Neural progenitor cell (in vitro differentiated cells): ENCODE measurements at regions not wholly inside any gene's neighbourhood (a gene's known extent, or its start where the extent isn't known, plus 50 kb on each side); places are given as distances from the start of the nearest gene placed in this dataset.

Source experiments
- CTCF ChIP-seq: fragments of 200-600 bp; sonication (generic); IDR thresholded peaks from 2 replicates; pipeline ENCODE4 v1.5.1; 2017; ENCODE audit warnings: antibody characterized with exemption, mild to moderate bottlenecking
- EZH2 ChIP-seq: fragments of 200-600 bp; sonication (generic); IDR thresholded peaks from 2 replicates; pipeline ENCODE4 v1.6.1; 2017; ENCODE audit warnings: antibody characterized with exemption, mild to moderate bottlenecking, moderate library complexity

GRCh38 chr2:216761133-216761532 lies 65.8 kb upstream of the IGFBP5 start:
- TF ChIP-seq CTCF (no peak), EZH2 (no peak)
